PC-3 (cell line): ENCODE measurements at regions not wholly inside any gene's neighbourhood (a gene's known extent, or its start where the extent isn't known, plus 50 kb on each side); places are given as distances from the start of the nearest gene placed in this dataset.

Experiments used
- CTCF ChIP-seq: fragments of 300-600 bp; sonication (generic); conservative IDR thresholded peaks from 2 replicates; pipeline ENCODE4 v1.5.1; 2017; ENCODE audit warnings: antibody characterized with exemption, low read depth, mild to moderate bottlenecking, low read length
- EZH2 ChIP-seq: fragments of 300-600 bp; sonication (generic); IDR thresholded peaks from one replicate; pipeline ENCODE4 v1.6.1; 2017; ENCODE audit warnings: antibody characterized with exemption, mild to moderate bottlenecking, low read length; ENCODE audit not compliant: unreplicated experiment
- EZH2phosphoT487 ChIP-seq: fragments of 300-600 bp; sonication (generic); IDR thresholded peaks from 2 replicates; pipeline ENCODE4 v1.6.1; 2018; ENCODE audit warnings: mild to moderate bottlenecking, antibody characterized with exemption, low read length, borderline replicate concordance

- peak; percentile 64 for TF ChIP-seq CTCF
- no peak for TF ChIP-seq EZH2
- no peak for TF ChIP-seq EZH2phosphoT487
These were observed 62.8 kb downstream of the FAM9B start for GRCh38 chrX:8971116-8971515.
